ENCODE measurements at regions not wholly inside any gene's neighbourhood (a gene's known extent, or its start where the extent isn't known, plus 50 kb on each side); places are given as distances from the start of the nearest gene placed in this dataset.

DNA sequence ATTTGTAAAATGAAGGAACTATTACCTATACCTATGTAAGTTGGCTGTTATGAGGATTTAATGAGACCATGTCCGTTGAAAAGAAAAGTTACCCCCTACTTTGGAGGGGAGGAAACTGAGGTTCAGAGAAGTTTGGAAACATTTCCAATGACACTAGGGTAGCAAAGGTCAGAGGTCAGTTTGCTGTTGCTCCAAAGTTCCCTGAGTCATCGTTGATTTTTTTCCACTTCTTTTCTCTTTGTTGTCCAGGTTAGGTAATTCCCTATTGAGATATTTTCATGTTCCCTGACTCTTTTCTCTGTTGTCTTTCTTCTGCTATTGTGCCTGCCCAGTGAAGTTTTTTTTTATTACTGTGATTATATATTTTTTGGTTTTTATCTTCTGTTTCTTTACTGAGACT lies 213.8 kb upstream of the C1orf174 start:
- Histone ChIP-seq H3K27me3 (ENCODE audit: insufficient read depth, low read length) (no peaks in the 10 kb centered on the region), H3K9me3 (ENCODE audit: insufficient read depth, low read depth, low read length) (peaks cover 11% of the 10 kb centered on the region), H3K27ac (ENCODE audit: low read depth, low read length) (no peak overlapping the region), H3K4me3 (ENCODE audit: low read length) (no peak overlapping the region), H3K36me3 (ENCODE audit: insufficient read depth, low read length) (no peaks in the 10 kb centered on the region), H3K9ac (ENCODE audit: low read depth, low read length) (no peak overlapping the region), H3K4me1 (ENCODE audit: insufficient read depth, low read length) (no peaks in the 10 kb centered on the region)
- WGBS = 77% methylated on average over 2 of the region's 2 CpGs

GRCh38 chr1:4115191-4115900 lies 215.3 kb upstream of the C1orf174 start:
- WGBS = 89% methylated on average over 18 of the region's 18 CpGs
- H3K9ac ChIP-seq (ENCODE audit: low read depth, low read length) = no peak overlapping the region
- H3K4me1 ChIP-seq (ENCODE audit: insufficient read depth, low read length) = peaks cover 5% of the 10 kb centered on the region; the same call in 1 of the 2 replicates
- H3K9me3 ChIP-seq (ENCODE audit: insufficient read depth, low read depth, low read length) = peaks cover 11% of the 10 kb centered on the region
- H3K27ac ChIP-seq (ENCODE audit: low read depth, low read length) = no peak overlapping the region
- H3K36me3 ChIP-seq (ENCODE audit: insufficient read depth, low read length) = no peaks in the 10 kb centered on the region
- no peak overlapping the region for H3K4me3 ChIP-seq (ENCODE audit: low read length)
- no peaks in the 10 kb centered on the region for H3K27me3 ChIP-seq (ENCODE audit: insufficient read depth, low read length)

- WGBS = 96% methylated on average over 9 of the region's 9 CpGs
- Histone ChIP-seq H3K27ac (ENCODE audit: low read depth, low read length) (no peak overlapping the region), H3K4me3 (ENCODE audit: low read length) (no peak overlapping the region), H3K27me3 (ENCODE audit: insufficient read depth, low read length) (no peaks in the 10 kb centered on the region), H3K36me3 (ENCODE audit: insufficient read depth, low read length) (no peaks in the 10 kb centered on the region), H3K9ac (ENCODE audit: low read depth, low read length) (no peak overlapping the region), H3K4me1 (ENCODE audit: insufficient read depth, low read length) (peaks cover 5% of the 10 kb centered on the region; the same call in 1 of the 2 replicates), H3K9me3 (ENCODE audit: insufficient read depth, low read depth, low read length) (peaks cover 11% of the 10 kb centered on the region)
These were observed 217.1 kb upstream of the C1orf174 start for GRCh38 chr1:4117196-4117595.

DNA sequence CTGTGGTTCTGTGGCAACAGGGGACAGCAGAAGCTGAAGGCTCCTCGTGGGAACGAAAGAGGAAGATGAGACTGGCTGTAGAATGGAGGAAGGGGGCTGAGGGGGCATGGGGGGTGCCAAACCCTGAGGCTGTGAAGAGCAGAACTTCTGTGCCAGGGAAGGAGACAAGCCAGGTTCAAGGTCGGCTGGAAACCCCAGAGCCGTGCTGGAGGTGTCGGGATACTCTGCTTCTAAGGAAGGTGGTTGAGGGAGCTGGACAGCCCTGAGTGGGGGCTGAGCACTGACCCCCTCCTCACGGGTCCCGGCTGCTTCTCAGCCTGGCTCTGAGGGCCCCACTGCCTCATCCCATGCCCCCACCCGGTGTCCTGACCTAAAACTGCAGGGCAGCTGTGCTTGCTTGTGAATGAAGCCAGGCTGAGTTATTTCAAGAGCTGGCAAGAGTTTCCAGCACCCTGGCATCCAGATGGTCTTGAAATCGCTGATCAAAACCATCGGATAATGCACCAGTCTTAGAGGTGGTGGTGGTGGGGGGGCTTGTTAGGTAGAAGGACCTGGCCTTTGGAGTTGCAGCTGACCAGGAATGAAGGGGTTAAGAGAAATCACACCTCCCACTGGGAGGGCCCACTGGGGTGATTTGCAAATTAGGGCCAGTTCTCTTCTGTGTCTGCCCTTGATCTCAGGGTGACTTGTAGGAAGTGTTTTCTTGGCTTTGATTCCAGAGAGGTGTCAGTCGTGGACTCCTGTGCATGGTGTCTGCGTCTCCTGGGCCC lies 218.9 kb upstream of the C1orf174 start:
- Histone ChIP-seq H3K9ac (ENCODE audit: low read depth, low read length) (no peak overlapping the region), H3K27ac (ENCODE audit: low read depth, low read length) (no peak overlapping the region), H3K4me1 (ENCODE audit: insufficient read depth, low read length) (peaks cover 5% of the 10 kb centered on the region; the same call in 1 of the 2 replicates), H3K4me3 (ENCODE audit: low read length) (no peak overlapping the region), H3K36me3 (ENCODE audit: insufficient read depth, low read length) (no peaks in the 10 kb centered on the region), H3K27me3 (ENCODE audit: insufficient read depth, low read length) (no peaks in the 10 kb centered on the region), H3K9me3 (ENCODE audit: insufficient read depth, low read depth, low read length) (peaks cover under 1% of the 10 kb centered on the region)
- WGBS = 78% methylated on average over 12 of the region's 12 CpGs

DNA sequence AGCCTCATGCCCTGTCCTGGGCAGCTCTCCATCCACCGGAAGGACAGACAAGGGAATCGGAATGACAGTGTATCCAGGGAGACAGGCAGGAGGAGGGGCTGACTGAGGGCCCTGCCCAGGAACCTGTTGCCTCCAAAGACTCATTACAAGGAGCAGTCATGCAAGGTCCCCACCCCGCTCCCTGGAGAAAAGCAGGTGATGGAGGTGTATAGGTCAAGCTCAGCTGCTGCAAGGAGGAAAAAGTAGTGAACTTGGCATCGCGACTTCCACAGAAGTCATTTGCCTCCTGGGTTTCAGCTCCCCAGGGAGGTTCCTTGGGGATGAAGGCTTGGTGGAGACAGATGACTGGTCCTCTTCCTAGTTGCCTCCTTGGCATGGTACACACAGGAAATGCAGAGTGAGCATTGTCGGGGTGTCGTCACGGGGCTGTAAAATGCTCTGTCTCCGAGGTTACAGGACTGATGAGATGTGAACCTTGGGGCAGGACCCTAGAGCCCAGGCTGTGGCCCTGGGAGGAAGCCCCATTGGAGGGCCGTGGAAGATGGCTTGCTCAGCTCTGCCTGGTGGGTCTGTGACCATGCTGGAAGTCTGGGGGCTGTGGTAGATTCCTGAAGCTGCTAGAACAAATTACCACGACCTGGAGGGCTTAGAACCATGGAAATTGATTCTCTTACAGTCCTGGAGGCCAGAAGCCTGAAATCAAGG lies 219.6 kb upstream of the C1orf174 start:
- Histone ChIP-seq H3K27me3 (ENCODE audit: insufficient read depth, low read length) (no peaks in the 10 kb centered on the region), H3K4me1 (ENCODE audit: insufficient read depth, low read length) (peaks cover 5% of the 10 kb centered on the region; the same call in 1 of the 2 replicates), H3K9me3 (ENCODE audit: insufficient read depth, low read depth, low read length) (no peaks in the 10 kb centered on the region), H3K9ac (ENCODE audit: low read depth, low read length) (no peak overlapping the region), H3K4me3 (ENCODE audit: low read length) (no peak overlapping the region), H3K27ac (ENCODE audit: low read depth, low read length) (no peak overlapping the region), H3K36me3 (ENCODE audit: insufficient read depth, low read length) (no peaks in the 10 kb centered on the region)
- WGBS = 80% methylated on average over 11 of the region's 11 CpGs

DNA sequence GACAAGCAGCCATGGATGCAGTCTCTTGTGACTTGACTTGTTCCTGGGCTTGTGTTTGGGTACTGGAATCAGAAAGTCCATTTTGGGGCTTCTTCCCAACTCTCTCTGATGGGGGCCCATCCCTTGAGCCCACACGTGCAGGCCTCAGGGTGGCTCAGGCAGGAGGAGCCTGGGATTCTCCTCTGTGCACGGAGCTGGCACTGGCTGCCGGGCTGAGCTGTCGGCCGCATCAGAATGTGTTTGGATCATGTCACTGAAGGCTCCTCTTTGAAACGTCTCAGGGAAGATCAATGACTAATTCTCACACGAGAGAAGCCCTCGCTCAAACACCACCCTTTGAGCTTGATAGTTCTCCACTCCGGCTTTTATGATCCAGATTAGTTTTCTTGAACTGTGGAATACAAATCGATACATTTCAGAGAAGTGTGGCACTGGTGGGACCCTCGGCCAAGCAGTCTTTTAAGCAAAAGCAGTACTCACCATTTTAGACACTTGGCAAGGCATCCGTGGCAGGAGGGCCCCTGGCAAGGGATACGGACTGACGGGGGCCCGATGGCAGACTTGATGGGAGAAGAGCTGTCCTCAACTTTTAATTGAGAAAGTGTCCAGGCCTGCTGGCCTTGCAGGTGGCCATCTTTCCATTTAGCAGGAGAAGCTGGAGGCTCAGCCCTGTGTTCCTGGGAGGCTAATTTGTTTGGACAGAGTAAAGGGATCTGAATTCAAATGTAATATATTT lies 220.7 kb upstream of the C1orf174 start:
- H3K36me3 ChIP-seq (ENCODE audit: insufficient read depth, low read length) = no peaks in the 10 kb centered on the region
- H3K4me1 ChIP-seq (ENCODE audit: insufficient read depth, low read length) = peaks cover 5% of the 10 kb centered on the region; the same call in 1 of the 2 replicates
- 86% methylated on average over 15 of the region's 15 CpGs for WGBS
- no peak overlapping the region for H3K27ac ChIP-seq (ENCODE audit: low read depth, low read length)
- H3K9ac ChIP-seq (ENCODE audit: low read depth, low read length) = no peak overlapping the region
- H3K4me3 ChIP-seq (ENCODE audit: low read length) = no peak overlapping the region
- H3K27me3 ChIP-seq (ENCODE audit: insufficient read depth, low read length) = no peaks in the 10 kb centered on the region
- H3K9me3 ChIP-seq (ENCODE audit: insufficient read depth, low read depth, low read length) = no peaks in the 10 kb centered on the region

DNA sequence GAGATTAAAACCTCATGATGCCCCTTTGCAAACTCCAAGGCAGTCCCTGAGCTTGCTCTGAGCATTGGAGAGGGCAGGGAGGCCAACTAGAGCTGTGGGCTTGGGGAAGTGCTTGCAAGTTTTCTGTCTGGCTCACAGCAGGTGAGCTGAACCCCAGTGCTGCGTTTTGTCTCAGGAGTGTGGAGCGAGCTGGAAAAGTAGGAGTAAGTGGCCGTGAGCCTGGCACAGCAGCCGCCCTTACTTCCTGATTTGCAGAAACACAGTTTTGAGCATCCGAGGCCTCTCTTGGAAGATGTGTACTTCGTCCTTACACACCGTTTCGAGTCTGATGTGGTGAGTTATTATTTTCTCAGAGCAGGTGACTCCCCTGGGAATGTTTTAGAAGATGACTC lies 221.2 kb upstream of the C1orf174 start:
- H3K27ac ChIP-seq (ENCODE audit: low read depth, low read length) = no peak overlapping the region
- H3K9ac ChIP-seq (ENCODE audit: low read depth, low read length) = no peak overlapping the region
- H3K36me3 ChIP-seq (ENCODE audit: insufficient read depth, low read length) = no peaks in the 10 kb centered on the region
- WGBS = 90% methylated on average over 8 of the region's 8 CpGs
- peaks cover 5% of the 10 kb centered on the region; the same call in 1 of the 2 replicates for H3K4me1 ChIP-seq (ENCODE audit: insufficient read depth, low read length)
- H3K4me3 ChIP-seq (ENCODE audit: low read length) = no peak overlapping the region
- H3K27me3 ChIP-seq (ENCODE audit: insufficient read depth, low read length) = no peaks in the 10 kb centered on the region
- no peaks in the 10 kb centered on the region for H3K9me3 ChIP-seq (ENCODE audit: insufficient read depth, low read depth, low read length)

DNA sequence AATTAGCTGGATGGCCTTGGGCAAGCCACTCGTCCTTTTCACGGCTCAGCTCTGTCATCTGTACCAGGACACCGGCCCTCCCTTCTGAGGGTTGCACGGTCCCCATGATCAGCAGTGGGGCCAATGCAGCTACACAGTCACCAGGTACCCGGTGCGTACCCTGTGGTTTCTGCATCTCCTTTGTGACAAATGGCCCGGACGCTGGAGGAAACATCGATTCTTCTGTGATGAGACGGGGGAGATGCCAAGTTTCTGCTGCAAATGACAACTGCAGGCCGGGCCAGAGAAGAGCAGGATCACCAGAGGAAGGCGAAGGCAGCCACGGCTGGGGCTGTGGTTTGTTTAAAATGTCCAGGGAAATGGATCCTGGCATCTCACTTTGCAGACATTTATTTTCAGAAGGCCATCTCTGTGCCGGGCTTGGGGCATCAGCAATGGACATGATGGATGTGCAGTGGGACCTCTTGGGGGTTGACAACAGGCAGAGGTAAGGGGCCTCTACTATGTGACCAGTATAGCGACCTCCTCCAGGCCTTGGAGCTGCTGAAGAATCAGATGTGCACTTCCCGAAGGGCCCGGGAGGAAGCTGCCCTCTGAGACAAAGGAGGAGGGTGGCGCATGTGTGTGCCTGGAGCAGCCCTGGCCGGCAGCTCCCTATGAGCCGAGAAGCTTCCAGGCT lies 221.9 kb upstream of the C1orf174 start:
- Histone ChIP-seq H3K9ac (ENCODE audit: low read depth, low read length) (no peak overlapping the region), H3K4me1 (ENCODE audit: insufficient read depth, low read length) (peaks cover 5% of the 10 kb centered on the region; the same call in 1 of the 2 replicates), H3K27ac (ENCODE audit: low read depth, low read length) (no peak overlapping the region), H3K9me3 (ENCODE audit: insufficient read depth, low read depth, low read length) (no peaks in the 10 kb centered on the region), H3K36me3 (ENCODE audit: insufficient read depth, low read length) (no peaks in the 10 kb centered on the region), H3K4me3 (ENCODE audit: low read length) (no peak overlapping the region), H3K27me3 (ENCODE audit: insufficient read depth, low read length) (no peaks in the 10 kb centered on the region)
- WGBS = 94% methylated on average over 20 of the region's 20 CpGs

GRCh38 chr1:4122513-4123160 lies 222.6 kb upstream of the C1orf174 start:
- H3K9ac ChIP-seq (ENCODE audit: low read depth, low read length) = no peak overlapping the region
- WGBS = 85% methylated on average over 8 of the region's 8 CpGs

GRCh38 chr1:4124631-4125145 lies 224.6 kb upstream of the C1orf174 start:
- no peak overlapping the region for H3K27ac ChIP-seq (ENCODE audit: low read depth, low read length)
- H3K27me3 ChIP-seq (ENCODE audit: insufficient read depth, low read length) = no peaks in the 10 kb centered on the region
- H3K9me3 ChIP-seq (ENCODE audit: insufficient read depth, low read depth, low read length) = no peaks in the 10 kb centered on the region
- H3K4me3 ChIP-seq (ENCODE audit: low read length) = no peak overlapping the region
- no peaks in the 10 kb centered on the region for H3K4me1 ChIP-seq (ENCODE audit: insufficient read depth, low read length)
- WGBS = 88% methylated on average over 6 of the region's 6 CpGs
- no peaks in the 10 kb centered on the region for H3K36me3 ChIP-seq (ENCODE audit: insufficient read depth, low read length)
- no peak overlapping the region for H3K9ac ChIP-seq (ENCODE audit: low read depth, low read length)

More at GRCh38 chr1:4122513-4123160, 222.6 kb upstream of the C1orf174 start:
- Histone ChIP-seq H3K36me3 (ENCODE audit: insufficient read depth, low read length) (no peaks in the 10 kb centered on the region), H3K4me1 (ENCODE audit: insufficient read depth, low read length) (peaks cover 5% of the 10 kb centered on the region; the same call in 1 of the 2 replicates), H3K27ac (ENCODE audit: low read depth, low read length) (no peak overlapping the region), H3K9me3 (ENCODE audit: insufficient read depth, low read depth, low read length) (no peaks in the 10 kb centered on the region), H3K4me3 (ENCODE audit: low read length) (no peak overlapping the region), H3K27me3 (ENCODE audit: insufficient read depth, low read length) (no peaks in the 10 kb centered on the region)
